T-helper 17 cell (primary cell): ENCODE measurements at regions not wholly inside any gene's neighbourhood (a gene's known extent, or its start where the extent isn't known, plus 50 kb on each side); places are given as distances from the start of the nearest gene placed in this dataset.

Experiments used
- ATAC-seq: fragments of 150-1000 bp; cut with Tn5 transposase; 2 replicates; pipeline ENCODE4 v1.10.0; 2021; ENCODE audit warnings: mild to moderate bottlenecking, moderate library complexity
- DNase-seq, 3 donors: peaks; one replicate each; pipeline versions ENCODE4 v3.0.0 to v3.0.0-alpha.2; 2020 to 2021
- H3K9me3 ChIP-seq: one replicate; pipeline ENCODE4 v1.7.0; 2013; ENCODE audit warnings: low read length, mild to moderate bottlenecking; ENCODE audit not compliant: control insufficient read depth, poor library complexity, severe bottlenecking
- H3K27ac Mint-ChIP-seq: one replicate; pipeline ENCODE4 v1.8.0; 2022; ENCODE audit warnings: mild to moderate bottlenecking, moderate library complexity, mixed read lengths
- H3K27me3 Mint-ChIP-seq: one replicate; pipeline ENCODE4 v1.8.0; 2022; ENCODE audit warnings: mixed read lengths
- H3K36me3 Mint-ChIP-seq: one replicate; pipeline ENCODE4 v1.8.0; 2022; ENCODE audit warnings: low read depth, mixed read lengths
- H3K4me1 Mint-ChIP-seq: one replicate; pipeline ENCODE4 v1.8.0; 2022; ENCODE audit warnings: mild to moderate bottlenecking, mixed read lengths
- H3K4me3 Mint-ChIP-seq: one replicate; pipeline ENCODE4 v1.8.0; 2022; ENCODE audit warnings: mild to moderate bottlenecking, moderate library complexity, mixed read lengths

DNA sequence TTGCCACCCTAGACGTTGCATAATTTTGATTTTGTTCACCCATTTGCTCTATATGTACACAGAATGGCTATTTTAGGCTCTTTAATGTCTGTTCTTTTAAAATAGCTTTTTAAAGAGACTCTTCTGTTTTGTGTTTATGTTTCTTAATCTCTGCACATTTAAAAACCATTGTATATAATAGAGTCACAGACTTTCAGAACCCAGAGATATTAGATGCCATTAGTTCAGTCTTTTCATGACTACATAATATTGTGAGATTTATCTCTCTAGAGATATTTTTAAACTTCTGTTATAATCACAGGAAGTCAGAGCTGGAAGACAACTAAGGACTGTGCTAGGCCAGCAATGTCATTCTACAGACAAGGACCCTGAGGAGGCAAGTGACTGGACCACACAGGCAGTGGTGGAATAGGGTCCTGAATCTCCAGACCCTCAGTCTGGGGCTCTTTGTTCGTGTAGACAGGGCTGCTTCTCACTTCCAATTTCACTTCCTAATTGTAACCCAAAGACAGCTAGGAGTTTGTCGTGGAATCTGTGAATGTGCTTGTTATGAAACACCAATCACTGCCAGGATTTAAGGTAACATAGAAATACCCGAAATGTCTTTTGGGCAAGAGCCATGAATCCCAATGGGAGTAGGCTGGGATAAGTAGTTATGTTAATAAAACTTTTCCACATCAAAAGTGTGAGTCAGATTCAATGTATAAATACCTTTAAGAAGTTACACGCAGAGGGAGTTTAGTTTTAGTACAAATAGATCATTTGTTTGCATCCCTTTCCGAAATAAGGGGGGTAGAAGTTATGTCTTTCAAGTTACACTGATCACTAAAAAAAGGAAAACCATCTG, 165.2 kb upstream of the ROPN1 start:
- no peak overlapping the region for H3K27ac Mint-ChIP-seq
- no peaks in the 10 kb centered on the region for H3K4me1 Mint-ChIP-seq
- H3K36me3 Mint-ChIP-seq: no peaks in the 10 kb centered on the region
- no peak overlapping the region for H3K4me3 Mint-ChIP-seq
- no peaks in the 10 kb centered on the region for H3K9me3 ChIP-seq
- peaks cover 23% of the 10 kb centered on the region for H3K27me3 Mint-ChIP-seq
- DNase-seq: no peak
- ATAC-seq: no peak

DNA sequence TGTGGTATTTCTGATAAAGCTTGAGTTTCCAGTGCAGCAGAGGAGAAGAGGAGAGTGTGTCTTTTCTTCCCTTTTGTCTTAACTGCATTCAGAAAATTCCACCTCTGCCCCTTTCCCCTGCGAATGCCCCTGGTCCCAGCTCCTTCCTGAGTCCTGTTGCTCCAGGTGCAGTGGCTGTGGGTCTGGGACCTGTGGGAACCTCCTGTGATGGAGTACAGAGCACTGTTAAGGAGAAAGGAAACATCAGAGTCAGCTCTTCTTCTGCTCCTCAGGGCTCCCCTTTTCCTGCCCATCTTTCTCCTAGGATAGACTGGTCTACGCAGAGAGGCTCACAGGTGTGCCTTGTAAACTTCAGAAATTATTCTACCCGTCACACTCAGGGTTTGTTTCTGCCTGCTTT, 165.8 kb upstream of the ROPN1 start:
- Mint-ChIP-seq H3K4me3 (no peak overlapping the region), H3K4me1 (no peaks in the 10 kb centered on the region), H3K27me3 (peaks cover 23% of the 10 kb centered on the region), H3K36me3 (no peaks in the 10 kb centered on the region), H3K27ac (no peak overlapping the region)
- no peaks in the 10 kb centered on the region for H3K9me3 ChIP-seq
- DNase-seq: no peak
- ATAC-seq: no peak

DNA sequence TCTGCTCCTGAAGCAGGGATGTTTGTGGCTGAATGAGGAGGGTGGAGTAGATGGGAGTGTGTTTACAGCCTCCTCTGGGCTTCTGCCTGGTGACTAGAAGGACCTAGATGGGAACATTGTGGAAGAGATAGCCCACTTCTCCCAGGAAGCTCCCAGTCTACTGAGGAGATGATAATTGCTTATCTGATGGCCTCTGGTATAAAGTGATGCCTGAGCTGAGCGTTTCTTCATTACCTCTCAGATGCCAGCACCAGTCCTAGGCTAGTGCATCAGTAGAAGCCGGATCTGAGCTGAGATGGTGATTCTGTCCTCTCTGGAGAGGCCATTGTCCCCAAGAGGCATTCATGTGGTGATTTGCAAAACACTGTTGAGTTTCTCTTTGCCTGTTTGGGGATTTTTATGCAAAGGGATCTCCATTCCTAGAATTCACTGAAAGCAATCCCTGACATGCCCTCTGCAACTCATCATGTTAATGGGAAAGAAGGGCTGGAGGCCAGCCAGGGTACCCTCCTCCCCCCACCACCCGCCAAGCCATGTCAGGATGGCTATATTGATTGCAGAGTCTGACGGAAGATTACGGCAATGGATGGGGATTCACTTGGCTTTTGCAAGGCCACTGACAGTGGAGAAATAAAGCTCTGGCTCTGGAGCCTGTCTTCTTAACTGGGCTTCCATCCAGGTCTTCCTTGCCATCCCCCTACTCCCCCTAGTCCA, 166.4 kb upstream of the ROPN1 start:
- Mint-ChIP-seq H3K4me3 (no peak overlapping the region), H3K36me3 (no peaks in the 10 kb centered on the region), H3K4me1 (no peaks in the 10 kb centered on the region), H3K27ac (no peak overlapping the region), H3K27me3 (peaks cover 28% of the 10 kb centered on the region)
- no peaks in the 10 kb centered on the region for H3K9me3 ChIP-seq
- DNase-seq (no peak), ATAC-seq (no peak)

DNA sequence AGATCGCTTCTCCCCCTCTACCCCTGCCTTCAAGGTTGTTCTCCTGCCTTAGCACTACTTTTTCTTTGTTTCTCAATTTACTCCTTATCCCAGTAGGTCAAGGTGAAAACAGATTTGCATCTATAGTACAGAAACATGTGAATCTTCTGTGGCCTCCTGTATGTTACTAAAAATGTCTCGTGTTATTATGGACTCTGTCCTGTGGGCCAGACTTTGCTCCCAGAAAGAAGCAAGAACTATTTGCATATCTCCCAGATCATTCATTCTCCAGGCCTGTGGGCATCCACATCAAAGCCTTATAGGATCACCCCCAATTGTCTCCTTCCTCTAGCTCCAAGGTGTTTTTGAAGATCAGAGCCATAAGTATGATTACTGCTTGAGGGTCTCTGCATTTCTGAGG, 169.5 kb upstream of the ROPN1 start:
- no peak overlapping the region for H3K4me3 Mint-ChIP-seq
- no peak overlapping the region for H3K27ac Mint-ChIP-seq
- no peaks in the 10 kb centered on the region for H3K4me1 Mint-ChIP-seq
- no peaks in the 10 kb centered on the region for H3K36me3 Mint-ChIP-seq
- no peak for ATAC-seq
- H3K9me3 ChIP-seq: no peaks in the 10 kb centered on the region
- DNase-seq: no peak
- H3K27me3 Mint-ChIP-seq: peaks cover 26% of the 10 kb centered on the region

DNA sequence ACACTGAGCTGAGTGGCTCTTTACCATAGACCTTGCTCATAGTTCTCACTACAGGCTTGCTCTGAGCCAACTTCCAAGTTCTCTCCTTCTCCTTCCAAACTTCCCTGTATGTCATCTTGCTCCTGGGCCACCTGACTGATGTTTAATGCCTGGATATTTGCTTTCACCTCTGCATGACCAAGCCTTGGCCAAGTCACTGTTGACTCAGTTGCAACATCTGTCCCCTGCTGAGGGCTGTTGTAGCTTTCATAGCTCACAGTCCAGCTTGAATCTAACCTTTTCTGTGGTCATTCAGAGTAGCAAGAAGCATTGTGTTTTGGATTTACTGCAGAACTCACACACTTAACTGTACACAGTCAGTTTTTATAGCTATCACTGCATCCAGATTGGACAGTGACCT, 171.8 kb upstream of the ROPN1 start:
- DNase-seq (no peak), ATAC-seq (no peak)
- Mint-ChIP-seq H3K27ac (no peak overlapping the region), H3K27me3 (peaks cover 11% of the 10 kb centered on the region), H3K4me3 (no peak overlapping the region), H3K4me1 (no peaks in the 10 kb centered on the region), H3K36me3 (no peaks in the 10 kb centered on the region)
- H3K9me3 ChIP-seq: no peaks in the 10 kb centered on the region

DNA sequence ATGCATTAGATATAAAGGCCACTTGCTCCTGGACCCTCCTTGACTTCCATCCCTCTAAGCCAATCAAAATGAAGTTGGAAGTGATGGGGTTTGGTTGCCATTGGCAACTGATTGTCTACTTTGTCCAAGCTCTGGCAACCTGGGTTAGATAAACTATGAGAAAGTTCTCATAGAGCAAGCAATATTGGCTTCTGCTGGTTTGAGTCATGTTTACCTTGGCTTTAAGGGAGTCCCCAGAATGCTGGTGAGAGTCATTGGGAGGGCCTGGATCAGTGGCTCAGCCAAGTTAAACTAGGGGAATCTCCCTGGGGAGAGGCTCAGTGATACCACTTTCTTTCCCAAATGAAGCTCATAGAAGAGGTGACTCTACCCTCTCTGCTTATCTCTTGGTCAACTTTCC, 176.3 kb upstream of the ROPN1 start:
- Mint-ChIP-seq H3K4me1 (no peaks in the 10 kb centered on the region), H3K27me3 (peaks cover 6% of the 10 kb centered on the region), H3K27ac (no peak overlapping the region), H3K4me3 (no peak overlapping the region), H3K36me3 (no peaks in the 10 kb centered on the region)
- ATAC-seq: no peak
- DNase-seq: no peak
- no peaks in the 10 kb centered on the region for H3K9me3 ChIP-seq

DNA sequence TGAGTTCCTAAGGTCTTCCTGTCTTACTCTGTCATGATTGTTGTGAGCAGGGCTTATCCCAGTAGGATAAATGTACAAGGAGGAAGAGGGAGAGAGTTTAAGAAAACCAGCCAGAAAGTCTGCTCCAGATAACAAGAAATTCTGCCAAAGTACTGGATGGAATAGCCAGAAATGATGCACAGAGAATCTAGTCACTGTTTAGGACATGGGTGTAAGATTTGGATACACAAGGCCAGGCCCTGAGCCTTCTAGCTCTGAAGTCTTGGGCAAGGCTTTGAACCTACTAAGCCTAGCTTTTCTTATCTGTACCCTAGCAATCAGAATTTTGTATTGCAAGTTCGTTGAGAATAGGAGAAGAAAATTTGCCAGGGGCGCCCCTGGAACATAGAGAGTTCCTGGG, 180.4 kb upstream of the ROPN1 start:
- ATAC-seq (no peak), DNase-seq (no peak)
- H3K36me3 Mint-ChIP-seq: no peaks in the 10 kb centered on the region
- no peaks in the 10 kb centered on the region for H3K9me3 ChIP-seq
- peaks cover 8% of the 10 kb centered on the region for H3K27me3 Mint-ChIP-seq
- no peak overlapping the region for H3K4me3 Mint-ChIP-seq
- no peak overlapping the region for H3K27ac Mint-ChIP-seq
- no peaks in the 10 kb centered on the region for H3K4me1 Mint-ChIP-seq

DNA sequence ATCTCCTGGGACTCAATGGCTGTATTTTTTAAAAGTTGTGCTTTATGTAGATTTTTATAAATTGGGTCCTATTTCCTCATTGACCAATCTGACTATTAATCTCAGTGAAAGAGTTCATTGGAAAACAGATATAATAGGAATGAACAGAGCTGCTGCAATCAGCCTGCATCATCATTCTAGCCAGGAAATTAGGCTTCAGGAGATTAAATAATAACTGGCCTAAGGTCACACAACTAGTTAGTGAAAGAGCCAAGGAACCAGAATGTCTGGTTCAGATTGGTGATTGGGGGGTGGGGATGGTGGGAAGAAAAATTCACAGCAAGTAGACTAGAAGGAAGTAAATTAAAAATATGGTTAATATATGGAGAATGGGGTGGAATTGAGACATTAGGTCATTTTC, 180.9 kb upstream of the ROPN1 start:
- H3K9me3 ChIP-seq: no peaks in the 10 kb centered on the region

DNA sequence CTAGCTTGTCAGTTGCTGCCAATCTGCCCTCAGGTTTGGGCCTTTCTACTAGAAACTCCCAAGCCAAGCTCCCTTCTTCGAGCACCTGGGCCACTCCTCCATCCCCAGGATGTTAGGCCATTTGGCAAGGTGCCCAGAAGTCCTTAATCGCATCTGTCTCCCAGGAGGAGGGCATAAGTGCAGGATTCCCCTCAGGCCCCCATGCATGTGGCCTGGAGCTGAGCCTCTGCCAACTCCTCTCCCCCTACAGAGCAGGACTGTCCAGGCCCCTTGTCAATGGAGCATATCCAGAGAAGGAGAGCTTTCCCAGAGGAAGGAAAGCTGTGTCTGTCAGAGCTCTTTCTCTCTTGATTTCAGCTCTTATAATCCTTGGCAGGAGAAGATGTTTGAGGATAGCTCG, 182.6 kb upstream of the ROPN1 start:
- Mint-ChIP-seq H3K27me3 (peaks cover 13% of the 10 kb centered on the region), H3K27ac (no peak overlapping the region), H3K36me3 (no peaks in the 10 kb centered on the region), H3K4me3 (no peak overlapping the region), H3K4me1 (no peaks in the 10 kb centered on the region)
- DNase-seq (no peak), ATAC-seq (no peak)
- H3K9me3 ChIP-seq: no peaks in the 10 kb centered on the region

More for the DNA sequence above, 180.9 kb upstream of the ROPN1 start:
- DNase-seq (no peak), ATAC-seq (no peak)
- no peaks in the 10 kb centered on the region for H3K4me1 Mint-ChIP-seq
- H3K36me3 Mint-ChIP-seq: no peaks in the 10 kb centered on the region
- no peak overlapping the region for H3K4me3 Mint-ChIP-seq
- H3K27ac Mint-ChIP-seq: no peak overlapping the region
- peaks cover 13% of the 10 kb centered on the region for H3K27me3 Mint-ChIP-seq

DNA sequence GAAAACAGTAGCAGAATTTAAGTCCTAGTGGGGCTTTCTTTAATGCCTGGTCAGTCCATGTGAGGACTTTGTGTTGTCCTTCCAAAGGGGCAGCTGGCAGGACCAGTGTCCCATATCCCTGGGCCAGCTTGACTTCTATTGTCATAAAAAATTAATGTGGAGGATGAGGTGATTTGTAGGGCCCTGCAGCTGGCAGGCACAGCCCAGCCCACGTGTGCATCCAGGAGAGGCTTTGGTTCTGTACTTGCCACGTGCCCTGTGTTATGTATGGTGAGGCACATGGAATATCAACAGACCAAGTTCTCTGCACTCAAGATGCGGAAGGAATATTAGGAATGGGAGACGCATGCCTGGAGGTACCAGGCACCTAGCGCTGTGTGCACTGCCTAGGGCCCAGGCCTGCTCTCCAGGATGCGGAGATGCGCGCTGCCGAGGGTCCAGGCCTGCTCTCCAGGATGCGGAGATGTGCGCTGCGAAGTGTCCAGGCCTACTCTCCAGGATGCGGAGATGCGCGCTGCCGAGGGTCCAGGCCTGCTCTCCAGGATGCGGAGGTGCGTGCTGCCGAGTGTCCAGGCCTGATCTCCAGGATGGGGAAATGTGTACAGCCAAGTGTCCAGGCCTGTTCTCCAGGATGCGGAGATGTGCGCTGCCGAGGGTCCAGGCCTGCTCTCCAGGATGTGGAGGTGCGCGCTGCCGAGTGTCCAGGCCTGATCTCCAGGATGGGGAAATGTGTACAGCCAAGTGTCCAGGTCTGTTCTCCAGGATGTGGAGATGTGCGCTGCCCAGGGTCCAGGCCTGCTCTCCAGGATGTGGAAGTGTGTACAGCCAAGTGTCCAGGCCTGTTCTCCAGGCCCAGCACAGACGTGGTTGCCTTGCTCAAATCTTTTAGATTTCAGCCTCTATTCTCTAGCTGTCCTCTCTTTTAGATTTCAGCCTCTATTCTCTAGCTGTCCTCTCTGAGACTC, 183.3 kb upstream of the ROPN1 start:
- H3K36me3 Mint-ChIP-seq: no peaks in the 10 kb centered on the region
- no peaks in the 10 kb centered on the region for H3K4me1 Mint-ChIP-seq
- H3K9me3 ChIP-seq: no peaks in the 10 kb centered on the region
- ATAC-seq (no peak), DNase-seq (no peak)
- peaks cover 13% of the 10 kb centered on the region for H3K27me3 Mint-ChIP-seq
- no peak overlapping the region for H3K27ac Mint-ChIP-seq
- no peak overlapping the region for H3K4me3 Mint-ChIP-seq

DNA sequence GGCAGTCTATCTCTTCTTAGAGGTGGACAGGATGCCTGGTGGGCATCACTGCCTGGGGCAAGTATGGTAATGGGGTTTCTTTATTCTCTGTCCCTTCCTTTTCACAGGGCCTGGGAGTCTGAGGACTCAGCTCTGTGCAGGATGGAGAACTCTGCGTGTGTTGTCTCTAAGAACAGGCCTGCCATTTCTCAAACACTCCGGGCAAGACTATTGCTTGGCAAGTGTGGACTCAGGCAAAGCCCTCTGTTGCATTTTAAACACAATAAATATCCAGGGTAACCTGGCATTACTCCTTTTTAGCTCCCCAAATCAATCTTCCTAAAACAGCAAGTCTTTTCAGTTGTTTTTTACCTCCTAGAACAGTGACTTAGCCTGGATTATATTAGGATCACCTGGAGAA, 185.1 kb upstream of the ROPN1 start:
- H3K4me1 Mint-ChIP-seq: no peaks in the 10 kb centered on the region
- H3K27me3 Mint-ChIP-seq: peaks cover 13% of the 10 kb centered on the region
- no peak overlapping the region for H3K4me3 Mint-ChIP-seq
- ATAC-seq (no peak), DNase-seq (no peak)
- H3K36me3 Mint-ChIP-seq: no peaks in the 10 kb centered on the region
- H3K9me3 ChIP-seq: no peaks in the 10 kb centered on the region
- no peak overlapping the region for H3K27ac Mint-ChIP-seq

DNA sequence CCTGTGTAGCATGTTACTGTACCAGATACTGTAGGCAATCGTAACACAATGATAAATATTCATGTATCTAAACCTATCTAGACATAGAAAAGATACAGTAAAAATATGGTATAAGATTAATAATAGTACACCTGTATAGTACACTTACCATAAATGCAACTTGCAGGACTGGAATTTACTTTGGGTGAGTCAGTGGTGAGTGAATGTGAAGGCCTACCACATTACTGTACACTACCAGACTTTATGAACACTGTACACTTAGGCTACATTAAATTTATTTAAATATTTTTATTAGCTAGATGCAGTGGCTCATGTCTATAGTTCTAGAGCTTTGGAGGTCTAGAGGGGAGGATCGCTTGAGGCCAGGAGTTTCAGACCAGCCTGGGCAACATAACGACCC, 186.6 kb upstream of the ROPN1 start:
- DNase-seq (no peak), ATAC-seq (no peak)
- no peak overlapping the region for H3K4me3 Mint-ChIP-seq
- no peaks in the 10 kb centered on the region for H3K36me3 Mint-ChIP-seq
- peaks cover 18% of the 10 kb centered on the region for H3K27me3 Mint-ChIP-seq
- no peak overlapping the region for H3K27ac Mint-ChIP-seq
- H3K9me3 ChIP-seq: no peaks in the 10 kb centered on the region
- H3K4me1 Mint-ChIP-seq: no peaks in the 10 kb centered on the region

DNA sequence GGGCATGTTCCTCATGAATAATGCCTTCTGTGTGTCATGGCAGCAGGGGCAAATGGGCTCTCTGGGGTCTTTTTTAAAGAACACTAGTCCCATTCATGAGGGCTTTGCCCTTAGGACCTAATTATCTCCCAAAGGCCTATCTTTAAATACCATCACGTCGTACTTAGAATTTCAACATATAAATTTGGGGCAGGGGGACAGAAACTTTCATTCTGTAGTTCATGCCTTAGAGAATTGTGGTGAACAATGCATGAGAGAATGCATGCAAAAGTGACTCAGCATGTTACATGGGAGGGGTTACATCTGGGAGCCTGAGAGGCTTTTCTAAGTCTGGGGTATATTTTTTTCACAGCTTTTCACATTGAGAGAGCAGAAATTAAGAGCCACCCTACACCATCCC, 208.5 kb upstream of the ROPN1 start:
- ATAC-seq (no peak), DNase-seq (no peak)
- H3K4me1 Mint-ChIP-seq: no peaks in the 10 kb centered on the region
- no peaks in the 10 kb centered on the region for H3K36me3 Mint-ChIP-seq
- peaks cover 50% of the 10 kb centered on the region for H3K27me3 Mint-ChIP-seq
- H3K9me3 ChIP-seq: no peaks in the 10 kb centered on the region
- H3K27ac Mint-ChIP-seq: no peak overlapping the region
- H3K4me3 Mint-ChIP-seq: no peak overlapping the region
